ENCODE measurements at regions not wholly inside any gene's neighbourhood (a gene's known extent, or its start where the extent isn't known, plus 50 kb on each side); places are given as distances from the start of the nearest gene placed in this dataset.

- TF ChIP-seq, protein P1, sequence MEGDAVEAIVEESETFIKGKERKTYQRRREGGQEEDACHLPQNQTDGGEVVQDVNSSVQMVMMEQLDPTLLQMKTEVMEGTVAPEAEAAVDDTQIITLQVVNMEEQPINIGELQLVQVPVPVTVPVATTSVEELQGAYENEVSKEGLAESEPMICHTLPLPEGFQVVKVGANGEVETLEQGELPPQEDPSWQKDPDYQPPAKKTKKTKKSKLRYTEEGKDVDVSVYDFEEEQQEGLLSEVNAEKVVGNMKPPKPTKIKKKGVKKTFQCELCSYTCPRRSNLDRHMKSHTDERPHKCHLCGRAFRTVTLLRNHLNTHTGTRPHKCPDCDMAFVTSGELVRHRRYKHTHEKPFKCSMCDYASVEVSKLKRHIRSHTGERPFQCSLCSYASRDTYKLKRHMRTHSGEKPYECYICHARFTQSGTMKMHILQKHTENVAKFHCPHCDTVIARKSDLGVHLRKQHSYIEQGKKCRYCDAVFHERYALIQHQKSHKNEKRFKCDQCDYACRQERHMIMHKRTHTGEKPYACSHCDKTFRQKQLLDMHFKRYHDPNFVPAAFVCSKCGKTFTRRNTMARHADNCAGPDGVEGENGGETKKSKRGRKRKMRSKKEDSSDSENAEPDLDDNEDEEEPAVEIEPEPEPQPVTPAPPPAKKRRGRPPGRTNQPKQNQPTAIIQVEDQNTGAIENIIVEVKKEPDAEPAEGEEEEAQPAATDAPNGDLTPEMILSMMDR (IDR thresholded peaks at IDR 0.05; ENCODE audit: extremely low read depth, missing control alignments), result no peak
- DNase-seq (ENCODE audit: low spot score), result no peak
Observed at GRCh38 chr7:32385316-32385956, 104.7 kb downstream of the LSM5 start.

- TF ChIP-seq, protein P1 (IDR thresholded peaks at IDR 0.05; ENCODE audit: extremely low read depth, missing control alignments), result no peak
- DNase-seq (ENCODE audit: low spot score), result no peak
Observed at GRCh38 chr7:32381024-32381601, 109.1 kb downstream of the LSM5 start.

DNA sequence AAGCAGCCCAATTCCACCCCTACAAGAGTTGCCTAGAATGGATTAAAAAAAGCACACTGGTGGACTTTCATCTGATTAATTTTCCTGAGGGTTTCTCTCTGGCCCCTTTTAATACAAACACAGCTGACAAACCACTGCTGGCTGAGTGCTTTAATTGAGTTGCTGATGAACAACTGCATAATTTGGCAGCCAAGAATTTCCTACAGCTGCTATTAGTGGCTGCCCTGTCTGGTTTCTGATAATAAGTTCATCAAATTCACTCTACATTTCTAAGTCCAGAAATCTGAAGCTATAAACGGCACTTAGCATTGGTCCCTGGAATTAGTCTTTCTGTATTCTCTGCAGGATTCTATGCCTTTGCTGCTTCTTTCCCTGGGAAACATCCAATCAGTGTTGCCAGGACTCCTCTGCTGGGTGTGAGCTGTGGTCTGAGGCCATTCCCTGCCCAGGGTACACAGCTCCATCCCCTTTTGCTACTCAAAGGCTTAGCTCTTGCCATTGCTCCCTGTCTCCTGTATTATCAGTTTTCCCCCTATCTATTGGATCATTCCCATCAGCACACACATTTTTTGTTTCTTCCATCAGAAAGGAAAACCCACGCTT lies 110.6 kb downstream of the LSM5 start:
- TF ChIP-seq, protein P1 (IDR thresholded peaks at IDR 0.05; ENCODE audit: extremely low read depth, missing control alignments), result no peak
- DNase-seq (ENCODE audit: low spot score), result no peak

- TF ChIP-seq, protein P1 (IDR thresholded peaks at IDR 0.05; ENCODE audit: extremely low read depth, missing control alignments), result no peak
- DNase-seq (ENCODE audit: low spot score), result no peak
Observed at GRCh38 chr7:32378988-32379387, 111.2 kb downstream of the LSM5 start.

GRCh38 chr7:32364581-32364980 lies 125.6 kb downstream of the LSM5 start:
- TF ChIP-seq, protein P1 (IDR thresholded peaks at IDR 0.05; ENCODE audit: extremely low read depth, missing control alignments), result no peak
- no peak for DNase-seq (ENCODE audit: low spot score)

DNA sequence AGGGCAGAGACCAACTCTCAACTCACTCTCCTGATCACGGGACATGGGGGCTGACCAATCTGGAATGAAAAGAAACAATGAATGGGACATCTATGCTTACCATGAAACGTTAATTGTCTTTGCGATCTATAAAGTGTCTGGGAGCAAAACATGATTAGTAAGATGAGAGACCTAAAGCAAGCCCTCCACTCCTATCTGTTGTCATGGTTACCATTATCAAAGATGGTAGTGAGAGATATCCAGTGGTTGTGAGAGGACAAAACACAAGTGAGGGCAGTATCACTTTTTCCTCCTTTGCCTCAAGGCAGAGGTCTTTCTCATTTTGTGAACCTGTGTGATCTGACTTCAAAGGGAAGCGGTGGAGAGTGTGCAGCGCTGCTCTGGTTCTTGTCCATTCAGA lies 130.1 kb downstream of the LSM5 start:
- TF ChIP-seq, protein P1 (IDR thresholded peaks at IDR 0.05; ENCODE audit: extremely low read depth, missing control alignments), result no peak
- DNase-seq (ENCODE audit: low spot score), result no peak

DNA sequence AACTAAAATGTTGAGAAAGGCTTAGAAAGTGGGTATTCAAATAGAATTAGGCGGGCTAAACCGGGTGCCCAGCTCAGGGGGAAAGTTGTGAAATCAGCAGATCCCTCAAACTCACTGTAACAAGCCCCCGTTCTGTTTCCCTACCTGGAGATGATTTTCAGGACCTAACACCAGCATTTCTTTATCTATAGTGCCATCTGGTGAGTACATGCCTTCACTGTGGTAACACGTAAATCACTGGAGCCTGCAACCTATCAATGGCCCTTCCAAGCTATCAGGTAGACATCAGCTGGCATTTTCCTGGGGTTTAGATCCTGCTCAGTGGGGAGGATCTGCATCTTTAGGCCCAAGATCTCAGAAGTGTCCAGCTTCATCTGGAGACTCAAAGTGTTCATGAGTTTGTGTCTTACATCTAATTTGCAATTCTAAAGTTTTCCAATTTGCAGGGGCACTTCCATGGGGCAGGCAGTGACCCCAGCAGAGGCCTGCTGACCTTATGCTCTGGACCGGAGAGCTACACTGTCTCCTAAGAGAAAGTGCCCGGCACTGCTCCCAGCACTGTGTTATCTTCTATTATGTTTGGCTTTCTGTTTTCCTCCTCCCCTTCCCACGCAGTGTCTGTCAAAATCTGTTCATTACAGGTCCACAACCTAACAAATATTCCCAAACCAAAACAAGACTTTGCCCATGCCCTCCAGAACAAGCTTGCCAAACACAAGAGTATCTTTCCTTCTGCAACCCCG lies 132.5 kb downstream of the LSM5 start:
- DNase-seq (ENCODE audit: low spot score), result no peak
- TF ChIP-seq, protein P1 (IDR thresholded peaks at IDR 0.05; ENCODE audit: extremely low read depth, missing control alignments), result no peak

Data from GM20000 (cell line).